Adrenal gland (tissue), 9 donors: ENCODE measurements at regions not wholly inside any gene's neighbourhood (a gene's known extent, or its start where the extent isn't known, plus 50 kb on each side); places are given as distances from the start of the nearest gene placed in this dataset.

Experiments used
- DNase-seq, 7 donors: peaks; one replicate each; pipeline ENCODE4 v3.0.0-alpha.2; 2019 to 2020
- H3K27ac ChIP-seq, 5 donors: fragments of 200-600 bp; sonication (generic) in 4 of 5; 1 replicate in 3 of 5; 2 replicates in 2 of 5; pipeline versions ENCODE4 v1.5.1 to v1.8.0; 2016 to 2020; ENCODE audit warnings: mild to moderate bottlenecking in 1 of 5
- H3K27me3 ChIP-seq: fragments of 200-600 bp; 2 replicates; pipeline ENCODE4 v1.8.0; 2021
- H3K36me3 ChIP-seq, 2 donors: fragments of 200-600 bp; replicated peaks in 1 of 2; 1 replicate in 1 of 2; 2 replicates in 1 of 2; pipeline versions ENCODE4 v1.5.1 to v1.8.0; 2018 to 2022
- H3K4me1 ChIP-seq, 2 donors: fragments of 200-600 bp; replicated peaks in 1 of 2; 1 replicate in 1 of 2; 2 replicates in 1 of 2; pipeline versions ENCODE4 v1.5.1 to v1.8.0; 2018 to 2021
- H3K4me3 ChIP-seq, 4 donors: fragments of 200-600 bp; sonication (generic) in 3 of 4; one replicate each; pipeline ENCODE4 v1.5.1; 2016 to 2018
- H3K9me3 ChIP-seq, 3 donors: fragments of 200-600 bp; sonication (generic) in 1 of 3; replicated peaks in 1 of 3; 1 replicate in 2 of 3; 2 replicates in 1 of 3; pipeline versions ENCODE4 v1.5.1 to v1.8.0; 2016 to 2021
- POLR2A ChIP-seq, 2 donors: fragments of 450-650 bp; IDR thresholded peaks; one replicate each; pipeline ENCODE4 v1.6.1; 2017; ENCODE audit warnings: antibody characterized with exemption in 2 of 2, mild to moderate bottlenecking in 2 of 2, moderate library complexity in 1 of 2
- WGBS, 4 donors: extraction: QIAGEN DNeasy Blood & Tissue Kit in 2 of 4; methylation state at CpG; one replicate each; pipeline versions ENCODE4 v1.1.5 to v1.1.7; 2013 to 2017; 5-methylcytosine and 5-hydroxymethylcytosine counted together
- intact Hi-C, 2 donors: fragments of 100-400 bp; cut with DNase I; formaldehyde crosslinking; loops; one replicate each; pipeline versions ENCODE4 v1.14.1 to v1.15.0; 2022 to 2023
- TF ChIP-seq, protein P1 (sequence below), 6 experiments: fragments of 450-650 bp in 4 of 6; fragments of 200-600 bp in 2 of 6; sonication (generic) in 1 of 6; IDR thresholded peaks; 1 replicate in 5 of 6; 2 replicates in 1 of 6; pipeline versions ENCODE4 v1.5.1 to v1.8.0; 2016 to 2021; ENCODE audit warnings: antibody characterized with exemption in 6 of 6, mild to moderate bottlenecking in 2 of 6, moderate library complexity in 1 of 6
- donor health status: healthy with polysubstance abuse.
- donor health status: Bipolar disorder and iron deficiency.
- donor health status: DM: yes; HTN: yes; CAD: no.
- donor health status: DM: no; HTN: no; CAD: no.
- donor health status: DM: no; HTN: no; CAD: no.

DNA sequence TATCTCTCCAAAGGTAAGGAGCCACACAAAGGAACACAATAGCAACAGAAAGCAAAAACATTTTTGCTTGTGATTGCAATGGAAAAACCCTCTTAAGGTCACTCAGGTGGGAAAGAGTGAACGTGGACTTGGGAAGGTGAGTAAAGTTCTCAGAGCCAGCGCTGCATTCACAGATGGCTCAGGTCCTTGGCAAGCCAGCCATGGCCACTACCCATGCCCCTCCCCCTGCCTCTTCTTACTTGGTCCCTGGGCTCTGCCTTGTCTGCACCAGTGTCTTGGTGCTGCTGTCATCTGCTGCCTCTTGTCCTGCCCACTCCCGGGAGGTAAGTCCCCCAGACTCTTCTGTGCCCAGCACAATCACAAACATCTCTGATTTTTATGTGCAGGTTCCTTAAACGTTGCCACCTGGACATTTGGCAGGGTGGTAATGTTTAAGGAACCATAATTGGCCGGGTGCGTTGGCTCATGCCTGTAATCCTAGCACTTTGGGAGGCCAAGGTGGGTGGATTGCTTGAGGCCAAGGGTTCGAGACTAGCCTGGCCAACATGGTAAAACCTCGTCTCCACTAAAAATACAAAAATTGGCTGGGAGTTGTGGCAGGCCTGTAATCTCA lies 74.6 kb downstream of the FEM1C start:
- WGBS, 4 donors = 77 to 84% (median 79%) methylated on average over 7 to 8 of the region's 8 CpGs
- H3K9me3 ChIP-seq = no peaks in the 10 kb centered on the region

DNA sequence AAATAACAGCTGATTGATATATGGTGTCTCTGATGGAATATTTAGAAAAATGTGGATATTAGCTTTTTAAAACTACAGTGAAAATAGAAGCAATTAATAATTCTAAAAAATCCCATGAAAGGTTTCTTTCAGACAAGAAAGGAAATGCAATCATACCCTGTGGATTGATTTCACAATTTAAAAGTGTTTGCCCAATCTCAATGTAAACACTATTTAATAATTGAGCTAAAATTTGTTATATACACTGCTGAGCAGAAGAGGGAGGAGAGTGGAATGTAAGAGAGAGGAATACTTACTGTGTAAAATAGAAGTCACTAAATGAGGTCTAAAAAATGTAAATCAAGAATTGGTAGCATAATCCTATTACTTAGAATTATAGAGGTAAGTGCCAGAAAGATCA lies 76.9 kb downstream of the FEM1C start:
- intact Hi-C loops = no loop called here
- no peaks in the 10 kb centered on the region for H3K27me3 ChIP-seq
- no peak for TF ChIP-seq POLR2A (IDR thresholded peaks at IDR 0.05)
- TF ChIP-seq, protein P1, sequence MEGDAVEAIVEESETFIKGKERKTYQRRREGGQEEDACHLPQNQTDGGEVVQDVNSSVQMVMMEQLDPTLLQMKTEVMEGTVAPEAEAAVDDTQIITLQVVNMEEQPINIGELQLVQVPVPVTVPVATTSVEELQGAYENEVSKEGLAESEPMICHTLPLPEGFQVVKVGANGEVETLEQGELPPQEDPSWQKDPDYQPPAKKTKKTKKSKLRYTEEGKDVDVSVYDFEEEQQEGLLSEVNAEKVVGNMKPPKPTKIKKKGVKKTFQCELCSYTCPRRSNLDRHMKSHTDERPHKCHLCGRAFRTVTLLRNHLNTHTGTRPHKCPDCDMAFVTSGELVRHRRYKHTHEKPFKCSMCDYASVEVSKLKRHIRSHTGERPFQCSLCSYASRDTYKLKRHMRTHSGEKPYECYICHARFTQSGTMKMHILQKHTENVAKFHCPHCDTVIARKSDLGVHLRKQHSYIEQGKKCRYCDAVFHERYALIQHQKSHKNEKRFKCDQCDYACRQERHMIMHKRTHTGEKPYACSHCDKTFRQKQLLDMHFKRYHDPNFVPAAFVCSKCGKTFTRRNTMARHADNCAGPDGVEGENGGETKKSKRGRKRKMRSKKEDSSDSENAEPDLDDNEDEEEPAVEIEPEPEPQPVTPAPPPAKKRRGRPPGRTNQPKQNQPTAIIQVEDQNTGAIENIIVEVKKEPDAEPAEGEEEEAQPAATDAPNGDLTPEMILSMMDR (IDR thresholded peaks at IDR 0.05) = no peak
- H3K27ac ChIP-seq = no peak overlapping the region
- no peaks in the 10 kb centered on the region for H3K4me1 ChIP-seq
- no peaks in the 10 kb centered on the region for H3K9me3 ChIP-seq
- DNase-seq = no peak
- H3K4me3 ChIP-seq = no peak overlapping the region
- H3K36me3 ChIP-seq = no peaks in the 10 kb centered on the region

More for the DNA sequence above, 74.6 kb downstream of the FEM1C start:
- H3K4me3 ChIP-seq = no peak overlapping the region
- no peaks in the 10 kb centered on the region for H3K36me3 ChIP-seq
- no peaks in the 10 kb centered on the region for H3K4me1 ChIP-seq
- no peak for DNase-seq
- no peak overlapping the region for H3K27ac ChIP-seq
- TF ChIP-seq POLR2A (IDR thresholded peaks at IDR 0.05) = no peak
- TF ChIP-seq, protein P1 (IDR thresholded peaks at IDR 0.05) = no peak
- intact Hi-C loops = no loop called here
- H3K27me3 ChIP-seq = no peaks in the 10 kb centered on the region

DNA sequence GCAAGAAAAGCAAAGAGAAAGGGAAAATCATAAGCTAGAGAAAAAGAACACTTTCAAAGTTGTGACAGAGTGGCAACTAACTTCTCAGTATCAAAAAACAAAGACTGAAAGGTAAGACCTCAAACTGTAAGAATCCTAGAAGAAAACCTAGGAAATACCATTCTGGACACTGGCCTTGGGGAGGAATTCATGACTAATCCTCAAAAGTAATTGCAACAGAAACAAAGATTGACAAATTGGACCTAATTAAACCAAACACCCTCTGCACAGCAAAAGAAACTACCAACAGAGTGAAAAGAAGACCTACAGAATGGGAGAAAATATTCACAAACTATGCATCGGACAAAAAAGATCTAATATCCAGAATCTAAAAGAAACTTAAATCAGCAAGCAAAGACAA lies 79.1 kb downstream of the FEM1C start:
- intact Hi-C loops = no loop called here

DNA sequence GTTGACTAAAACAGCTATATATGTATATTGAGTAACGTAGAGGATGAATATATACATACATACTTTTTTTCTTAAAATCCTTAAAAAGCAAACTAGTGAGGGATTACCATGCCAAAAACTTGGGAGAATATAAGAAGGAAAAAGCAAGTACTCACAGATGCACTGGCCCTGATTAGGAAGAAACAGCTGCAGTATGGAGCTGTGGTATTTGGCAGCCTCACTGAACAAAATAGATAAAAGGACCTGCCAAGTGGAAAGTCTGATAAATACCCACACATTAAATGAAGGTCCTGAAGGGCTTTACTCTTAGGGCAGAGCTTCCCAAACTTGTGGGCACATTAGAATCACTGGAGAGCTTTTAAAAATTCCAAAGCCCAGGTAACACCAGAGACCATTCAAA lies 80.6 kb downstream of the FEM1C start:
- Histone ChIP-seq H3K27me3 (no peaks in the 10 kb centered on the region), H3K4me3 (no peak overlapping the region), H3K36me3 (no peaks in the 10 kb centered on the region), H3K9me3 (no peaks in the 10 kb centered on the region), H3K27ac (no peak overlapping the region), H3K4me1 (peaks cover 5 to 8% of the 10 kb centered on the region in 2 donors)
- DNase-seq = no peak
- intact Hi-C loops = no loop called here
- TF ChIP-seq, protein P1 (IDR thresholded peaks at IDR 0.05) = no peak
- TF ChIP-seq POLR2A (IDR thresholded peaks at IDR 0.05) = no peak
- 79 to 83% (median 82%) methylated on average over 1 of the region's 1 CpG for WGBS, 4 donors

More for the DNA sequence above, 79.1 kb downstream of the FEM1C start:
- Histone ChIP-seq H3K27me3 (no peaks in the 10 kb centered on the region), H3K4me1 (peaks cover 0 to under 1% of the 10 kb centered on the region in 2 donors), H3K9me3 (no peaks in the 10 kb centered on the region), H3K36me3 (no peaks in the 10 kb centered on the region), H3K4me3 (no peak overlapping the region), H3K27ac (no peak overlapping the region)
- TF ChIP-seq POLR2A (IDR thresholded peaks at IDR 0.05) = no peak
- TF ChIP-seq, protein P1 (IDR thresholded peaks at IDR 0.05) = no peak
- WGBS, 4 donors = 92 to 95% (median 93%) methylated on average over 1 of the region's 1 CpG
- DNase-seq = no peak
